Fibroblast of lung (primary cell): ENCODE measurements at regions not wholly inside any gene's neighbourhood (a gene's known extent, or its start where the extent isn't known, plus 50 kb on each side); places are given as distances from the start of the nearest gene placed in this dataset.

ENCODE experiments used
- EZH2 ChIP-seq: IDR thresholded peaks from 2 replicates; pipeline ENCODE4 v1.5.1; 2012; ENCODE audit warnings: low read length, control low read depth, mild to moderate bottlenecking; ENCODE audit errors: missing control alignments
- TF ChIP-seq, protein P1 (sequence below), 2 donors: IDR thresholded peaks in 1 of 2; conservative IDR thresholded peaks in 1 of 2; 1 replicate in 1 of 2; 2 replicates in 1 of 2; pipeline ENCODE4 v1.5.1; 2011 to 2012; ENCODE audit warnings: low read length in 2 of 2, control low read depth in 1 of 2, inconsistent platforms in 1 of 2, low read depth in 1 of 2, mild to moderate bottlenecking in 1 of 2

DNA sequence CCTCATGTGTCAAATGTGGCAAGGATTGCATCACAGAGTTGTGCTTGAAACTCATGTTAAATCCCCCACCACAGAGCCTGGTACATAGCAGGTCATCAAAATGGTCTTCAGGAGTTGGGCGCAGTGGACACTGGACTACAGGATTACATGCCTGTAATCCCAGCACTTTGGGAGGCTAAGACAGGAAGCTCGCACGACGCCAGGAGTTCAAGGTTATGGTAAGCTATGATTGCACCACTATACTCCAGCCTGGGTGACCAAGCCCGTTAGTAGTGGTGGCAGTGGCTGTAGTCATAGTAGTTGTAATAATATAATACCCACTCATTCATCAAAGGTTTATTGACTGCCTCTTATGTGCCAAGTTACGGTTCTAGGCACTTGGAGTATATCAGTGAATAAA lies 123.4 kb upstream of the IRF2BP2 start:
- TF ChIP-seq, protein P1, sequence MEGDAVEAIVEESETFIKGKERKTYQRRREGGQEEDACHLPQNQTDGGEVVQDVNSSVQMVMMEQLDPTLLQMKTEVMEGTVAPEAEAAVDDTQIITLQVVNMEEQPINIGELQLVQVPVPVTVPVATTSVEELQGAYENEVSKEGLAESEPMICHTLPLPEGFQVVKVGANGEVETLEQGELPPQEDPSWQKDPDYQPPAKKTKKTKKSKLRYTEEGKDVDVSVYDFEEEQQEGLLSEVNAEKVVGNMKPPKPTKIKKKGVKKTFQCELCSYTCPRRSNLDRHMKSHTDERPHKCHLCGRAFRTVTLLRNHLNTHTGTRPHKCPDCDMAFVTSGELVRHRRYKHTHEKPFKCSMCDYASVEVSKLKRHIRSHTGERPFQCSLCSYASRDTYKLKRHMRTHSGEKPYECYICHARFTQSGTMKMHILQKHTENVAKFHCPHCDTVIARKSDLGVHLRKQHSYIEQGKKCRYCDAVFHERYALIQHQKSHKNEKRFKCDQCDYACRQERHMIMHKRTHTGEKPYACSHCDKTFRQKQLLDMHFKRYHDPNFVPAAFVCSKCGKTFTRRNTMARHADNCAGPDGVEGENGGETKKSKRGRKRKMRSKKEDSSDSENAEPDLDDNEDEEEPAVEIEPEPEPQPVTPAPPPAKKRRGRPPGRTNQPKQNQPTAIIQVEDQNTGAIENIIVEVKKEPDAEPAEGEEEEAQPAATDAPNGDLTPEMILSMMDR (conservative IDR thresholded peaks at IDR 0.05 in 1 of 2, IDR thresholded peaks at IDR 0.05 in 1 of 2; ENCODE audit: low read depth in 1 of 2, low read length in 2 of 2), result no peak
- TF ChIP-seq EZH2, result no peak
